ENCODE measurements at regions not wholly inside any gene's neighbourhood (a gene's known extent, or its start where the extent isn't known, plus 50 kb on each side); places are given as distances from the start of the nearest gene placed in this dataset.

DNA sequence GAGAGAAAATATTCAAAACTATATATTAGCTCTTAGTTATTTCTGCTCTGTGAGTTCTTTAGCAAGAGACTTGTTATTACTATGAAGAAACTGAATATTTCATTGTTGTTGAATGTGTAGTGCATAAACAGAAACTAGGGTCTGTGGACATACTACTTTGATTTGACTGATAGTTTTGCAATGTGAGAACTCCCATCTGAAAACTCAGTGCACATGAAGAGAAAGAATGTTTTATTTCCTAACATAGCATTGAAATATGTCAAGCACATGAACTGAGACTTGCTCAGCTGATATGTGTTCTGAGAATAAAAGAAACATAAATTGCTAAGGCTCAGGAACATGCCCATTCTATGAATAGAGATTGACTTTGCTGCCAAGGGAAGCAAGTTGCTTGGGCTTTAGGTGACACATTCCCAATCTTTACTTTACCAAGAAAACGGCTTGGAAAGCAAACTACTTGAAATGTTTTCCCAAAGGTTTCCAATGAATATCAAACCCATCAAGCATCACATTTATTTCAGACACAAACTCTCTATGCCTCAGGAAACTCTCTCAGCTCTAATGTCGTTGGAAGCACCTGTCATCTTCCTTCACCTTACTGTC is 290.4 kb downstream of the SLC16A7 start:
- TF ChIP-seq ARNT (IDR thresholded peaks at IDR 0.05) (no peak), BHLHE40 (IDR thresholded peaks at IDR 0.05; ENCODE audit: borderline replicate concordance) (no peak), FOXM1 (IDR thresholded peaks at IDR 0.05; ENCODE audit: borderline replicate concordance) (no peak), HDGF (IDR thresholded peaks at IDR 0.05; ENCODE audit: borderline replicate concordance) (no peak), CTBP1 (IDR thresholded peaks at IDR 0.05; ENCODE audit: borderline replicate concordance) (no peak), NFRKB (IDR thresholded peaks at IDR 0.05) (no peak), FOXK2 (IDR thresholded peaks at IDR 0.05) (no peak)

Data from HEK293T (cell line).